Gastrocnemius medialis (tissue), 4 donors: ENCODE measurements at regions not wholly inside any gene's neighbourhood (a gene's known extent, or its start where the extent isn't known, plus 50 kb on each side); places are given as distances from the start of the nearest gene placed in this dataset.

Source experiments
- ATAC-seq, 2 donors: fragments of 150-250 bp; one replicate each; pipeline ENCODE4 v1.9.1; 2016
- DNase-seq, 2 donors: peaks; one replicate each; pipeline ENCODE4 v3.0.0-alpha.2; 2019
- H3K27ac ChIP-seq, 4 donors: fragments of 200-600 bp; sonication (generic); 1 replicate in 1 of 4; 2 replicates in 3 of 4; pipeline ENCODE4 v1.5.1; 2016 to 2018; ENCODE audit warnings: mild to moderate bottlenecking in 2 of 4, moderate library complexity in 1 of 4
- H3K27me3 ChIP-seq, 3 donors: fragments of 200-600 bp; sonication (generic) in 2 of 3; 1 replicate in 1 of 3; 2 replicates in 2 of 3; pipeline versions ENCODE4 v1.5.1 to v1.6.0; 2016 to 2019; ENCODE audit warnings: mild to moderate bottlenecking in 1 of 3, moderate library complexity in 1 of 3
- H3K36me3 ChIP-seq, 2 donors: fragments of 200-600 bp; sonication (generic) in 1 of 2; one replicate each; pipeline ENCODE4 v1.5.1; 2017 to 2018
- H3K4me1 ChIP-seq, 2 donors: fragments of 200-600 bp; sonication (generic) in 1 of 2; one replicate each; pipeline ENCODE4 v1.5.1; 2016 to 2017; ENCODE audit warnings: mild to moderate bottlenecking in 2 of 2
- H3K4me3 ChIP-seq, 4 donors: fragments of 200-600 bp; sonication (generic) in 3 of 4; 1 replicate in 1 of 4; 2 replicates in 3 of 4; pipeline ENCODE4 v1.5.1; 2016 to 2019; ENCODE audit warnings: mild to moderate bottlenecking in 2 of 4
- H3K9me3 ChIP-seq, 3 donors: fragments of 200-600 bp; sonication (generic) in 2 of 3; 1 replicate in 1 of 3; 2 replicates in 2 of 3; pipeline ENCODE4 v1.5.1; 2016 to 2019
- POLR2A ChIP-seq, 2 donors: fragments of 450-650 bp; IDR thresholded peaks; one replicate each; pipeline ENCODE4 v1.6.1; 2017; ENCODE audit warnings: antibody characterized with exemption in 2 of 2, mild to moderate bottlenecking in 2 of 2, moderate library complexity in 2 of 2
- in situ Hi-C, 4 donors: fragments of 200-750 bp; cut with MboI; loops; one replicate each; pipeline versions ENCODE4 v1.15.0 to v1.8.0; 2017; ENCODE audit warnings: low sequenced_read_pairs in 4 of 4
- intact Hi-C: fragments of 100-400 bp; cut with DNase I; formaldehyde crosslinking; loops from one replicate; pipeline ENCODE4 v1.15.1; 2023; ENCODE audit warnings: low total_unique reads
- TF ChIP-seq, protein P1 (sequence below), 5 experiments: fragments of 450-650 bp in 3 of 5; fragments of 200-600 bp in 2 of 5; sonication (generic) in 2 of 5; IDR thresholded peaks in 4 of 5; conservative IDR thresholded peaks in 1 of 5; 1 replicate in 4 of 5; 2 replicates in 1 of 5; pipeline ENCODE4 v1.5.1; 2016 to 2019; ENCODE audit warnings: antibody characterized with exemption in 5 of 5, mild to moderate bottlenecking in 3 of 5, moderate library complexity in 3 of 5

- no peaks in the 10 kb centered on the region for H3K9me3 ChIP-seq
- TF ChIP-seq POLR2A (IDR thresholded peaks at IDR 0.05), result no peak
- TF ChIP-seq, protein P1, sequence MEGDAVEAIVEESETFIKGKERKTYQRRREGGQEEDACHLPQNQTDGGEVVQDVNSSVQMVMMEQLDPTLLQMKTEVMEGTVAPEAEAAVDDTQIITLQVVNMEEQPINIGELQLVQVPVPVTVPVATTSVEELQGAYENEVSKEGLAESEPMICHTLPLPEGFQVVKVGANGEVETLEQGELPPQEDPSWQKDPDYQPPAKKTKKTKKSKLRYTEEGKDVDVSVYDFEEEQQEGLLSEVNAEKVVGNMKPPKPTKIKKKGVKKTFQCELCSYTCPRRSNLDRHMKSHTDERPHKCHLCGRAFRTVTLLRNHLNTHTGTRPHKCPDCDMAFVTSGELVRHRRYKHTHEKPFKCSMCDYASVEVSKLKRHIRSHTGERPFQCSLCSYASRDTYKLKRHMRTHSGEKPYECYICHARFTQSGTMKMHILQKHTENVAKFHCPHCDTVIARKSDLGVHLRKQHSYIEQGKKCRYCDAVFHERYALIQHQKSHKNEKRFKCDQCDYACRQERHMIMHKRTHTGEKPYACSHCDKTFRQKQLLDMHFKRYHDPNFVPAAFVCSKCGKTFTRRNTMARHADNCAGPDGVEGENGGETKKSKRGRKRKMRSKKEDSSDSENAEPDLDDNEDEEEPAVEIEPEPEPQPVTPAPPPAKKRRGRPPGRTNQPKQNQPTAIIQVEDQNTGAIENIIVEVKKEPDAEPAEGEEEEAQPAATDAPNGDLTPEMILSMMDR (IDR thresholded peaks at IDR 0.05 in 4 of 5, conservative IDR thresholded peaks at IDR 0.05 in 1 of 5), result no peak
- no peak for ATAC-seq
- no peak for DNase-seq
- intact Hi-C loops (no loop called here), in situ Hi-C loops (loop anchor here in 1 of 4 donors (25.0 kb wide), 1 partner anchor 414 kb away; no protein-coding TSS in a partner anchor)
- no peak overlapping the region for H3K4me3 ChIP-seq
- H3K4me1 ChIP-seq, result peaks cover 0 to 4% of the 10 kb centered on the region in 2 donors
- H3K27ac ChIP-seq, result no peak overlapping the region
- H3K27me3 ChIP-seq, result no peaks in the 10 kb centered on the region
- H3K36me3 ChIP-seq, result no peaks in the 10 kb centered on the region
Observed at GRCh38 chr4:112751447-112751846, 114.5 kb downstream of the LARP7 start.

- Histone ChIP-seq H3K27ac (no peak overlapping the region), H3K9me3 (no peaks in the 10 kb centered on the region), H3K36me3 (no peaks in the 10 kb centered on the region), H3K4me3 (no peak overlapping the region), H3K27me3 (no peaks in the 10 kb centered on the region), H3K4me1 (peaks cover 0 to under 1% of the 10 kb centered on the region in 2 donors)
- TF ChIP-seq, protein P1 (IDR thresholded peaks at IDR 0.05 in 4 of 5, conservative IDR thresholded peaks at IDR 0.05 in 1 of 5), result no peak
- TF ChIP-seq POLR2A (IDR thresholded peaks at IDR 0.05), result no peak
- in situ Hi-C loops, result loop anchor here in 1 of 4 donors (25.0 kb wide), 1 partner anchor 415 kb away; no protein-coding TSS in a partner anchor
- DNase-seq, result no peak
- ATAC-seq, result no peak
- intact Hi-C loops, result no loop called here
Observed at GRCh38 chr4:112752061-112752460, 115.1 kb downstream of the LARP7 start.

GRCh38 chr4:112752510-112752909 lies 115.6 kb downstream of the LARP7 start:
- Histone ChIP-seq H3K4me1 (no peaks in the 10 kb centered on the region), H3K4me3 (no peak overlapping the region), H3K27me3 (no peaks in the 10 kb centered on the region), H3K27ac (no peak overlapping the region), H3K9me3 (no peaks in the 10 kb centered on the region), H3K36me3 (no peaks in the 10 kb centered on the region)
- in situ Hi-C loops (loop anchor here in 1 of 4 donors (25.0 kb wide), 1 partner anchor 415 kb away; no protein-coding TSS in a partner anchor), intact Hi-C loops (no loop called here)
- ATAC-seq, result no peak
- TF ChIP-seq, protein P1 (IDR thresholded peaks at IDR 0.05 in 4 of 5, conservative IDR thresholded peaks at IDR 0.05 in 1 of 5), result no peak
- no peak for TF ChIP-seq POLR2A (IDR thresholded peaks at IDR 0.05)
- DNase-seq, result no peak

DNA sequence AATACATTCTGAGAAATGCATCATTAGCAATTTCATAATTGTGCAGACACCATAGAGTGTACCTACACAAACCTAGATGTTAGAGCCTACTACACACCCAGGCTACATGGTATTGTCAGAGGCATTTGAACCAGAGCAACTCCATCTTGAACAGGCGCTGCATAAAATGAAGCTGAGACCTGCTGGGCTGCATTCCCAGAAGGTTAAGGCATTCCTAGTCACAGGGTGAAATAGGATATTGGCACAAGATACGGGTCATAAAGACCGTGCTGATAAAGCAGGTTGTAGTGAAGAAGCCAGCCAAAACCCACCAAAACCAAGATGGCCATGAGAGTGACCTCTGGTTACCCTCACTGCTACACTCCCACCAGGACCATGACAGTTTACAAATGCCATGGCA lies 116.4 kb downstream of the LARP7 start:
- Histone ChIP-seq H3K9me3 (no peaks in the 10 kb centered on the region), H3K27ac (no peak overlapping the region), H3K4me3 (no peak overlapping the region), H3K27me3 (no peaks in the 10 kb centered on the region), H3K36me3 (no peaks in the 10 kb centered on the region), H3K4me1 (no peaks in the 10 kb centered on the region)
- ATAC-seq (no peak), DNase-seq (no peak)
- in situ Hi-C loops, result loop anchor here in 1 of 4 donors (25.0 kb wide), 1 partner anchor 416 kb away; no protein-coding TSS in a partner anchor
- TF ChIP-seq, protein P1 (IDR thresholded peaks at IDR 0.05 in 4 of 5, conservative IDR thresholded peaks at IDR 0.05 in 1 of 5), result no peak
- TF ChIP-seq POLR2A (IDR thresholded peaks at IDR 0.05), result no peak
- intact Hi-C loops, result no loop called here

GRCh38 chr4:112759313-112759712 lies 122.4 kb downstream of the LARP7 start:
- no peaks in the 10 kb centered on the region for H3K27me3 ChIP-seq
- no peak overlapping the region for H3K27ac ChIP-seq
- TF ChIP-seq POLR2A (IDR thresholded peaks at IDR 0.05), result no peak
- TF ChIP-seq, protein P1 (IDR thresholded peaks at IDR 0.05 in 4 of 5, conservative IDR thresholded peaks at IDR 0.05 in 1 of 5), result no peak
- in situ Hi-C loops (loop anchor here in 1 of 4 donors (25.0 kb wide), 1 partner anchor 422 kb away; no protein-coding TSS in a partner anchor), intact Hi-C loops (no loop called here)
- H3K4me1 ChIP-seq, result no peaks in the 10 kb centered on the region
- no peak overlapping the region for H3K4me3 ChIP-seq
- DNase-seq, result no peak
- no peaks in the 10 kb centered on the region for H3K36me3 ChIP-seq
- no peaks in the 10 kb centered on the region for H3K9me3 ChIP-seq
- ATAC-seq, result no peak
